GM12874 (cell line): ENCODE measurements at regions not wholly inside any gene's neighbourhood (a gene's known extent, or its start where the extent isn't known, plus 50 kb on each side); places are given as distances from the start of the nearest gene placed in this dataset.

ENCODE experiments used
- CTCF ChIP-seq: IDR thresholded peaks from 2 replicates; pipeline ENCODE4 v1.5.1; 2011; ENCODE audit warnings: low read depth, mild to moderate bottlenecking, control low read depth, low read length, moderate library complexity; ENCODE audit not compliant: insufficient read depth

DNA sequence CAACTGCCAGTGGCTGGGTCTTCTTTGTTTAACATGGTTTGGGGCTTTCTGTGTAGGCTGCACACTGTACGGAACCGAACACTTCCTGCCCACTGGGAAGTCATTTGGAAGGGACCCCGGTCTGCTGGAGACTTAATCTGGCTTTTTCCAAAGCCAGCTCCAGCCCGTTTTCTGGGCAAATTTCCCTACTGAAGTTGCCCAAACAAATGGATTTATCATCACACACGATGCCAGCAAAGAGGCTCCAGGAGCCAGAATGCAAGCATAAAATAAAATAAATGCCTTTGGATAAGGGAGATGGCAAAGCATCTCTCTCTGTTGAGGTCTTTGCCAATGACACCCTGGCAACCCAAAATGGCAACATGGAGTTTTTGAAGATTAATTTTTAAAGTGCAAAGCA lies 259.9 kb upstream of the IRX3 start:
- TF ChIP-seq CTCF: no peak

GRCh38 chr16:54545854-54546511 lies 259.4 kb upstream of the IRX3 start:
- no peak for TF ChIP-seq CTCF

GRCh38 chr16:54544553-54545180 lies 258.1 kb upstream of the IRX3 start:
- no peak for TF ChIP-seq CTCF

DNA sequence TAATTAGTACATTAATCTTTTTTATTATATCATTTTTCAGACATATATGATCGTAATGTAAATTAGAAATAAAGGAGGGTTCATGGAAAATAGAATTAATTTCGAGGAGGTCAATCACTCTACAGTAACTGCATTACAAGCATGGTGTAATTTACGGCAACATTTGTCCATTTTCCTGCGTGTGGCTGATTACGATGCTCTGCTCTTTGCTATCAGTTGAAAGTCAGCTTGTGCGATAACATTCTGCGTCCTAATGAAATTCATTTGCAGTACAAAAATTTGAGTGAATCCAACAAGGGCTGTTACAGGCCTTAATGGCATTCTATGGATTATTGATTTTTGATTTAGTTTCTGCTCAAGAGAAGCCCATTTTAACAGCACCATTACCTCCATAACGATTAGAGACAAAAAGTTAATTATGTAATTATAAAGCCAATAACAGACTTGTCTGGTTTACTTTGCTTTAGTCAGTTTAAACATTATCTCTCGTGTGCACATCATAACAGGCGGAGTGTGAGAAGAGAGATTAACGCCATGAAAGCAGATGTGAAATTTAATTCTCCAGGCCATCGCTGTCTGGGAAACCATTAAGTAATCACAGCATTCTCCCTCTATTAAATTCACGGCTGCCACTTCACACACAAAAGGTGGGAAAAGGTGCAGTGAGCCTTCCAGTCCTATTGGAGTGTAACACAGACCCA lies 256.4 kb upstream of the IRX3 start:
- TF ChIP-seq CTCF: no peak

- TF ChIP-seq CTCF: no peak
These were observed 254.1 kb upstream of the IRX3 start for GRCh38 chr16:54540525-54541180.

GRCh38 chr16:54538276-54538675 lies 251.7 kb upstream of the IRX3 start:
- TF ChIP-seq CTCF: no peak

- TF ChIP-seq CTCF: no peak
These were observed 247.4 kb upstream of the IRX3 start for GRCh38 chr16:54533856-54534490.
